ENCODE measurements at regions not wholly inside any gene's neighbourhood (a gene's known extent, or its start where the extent isn't known, plus 50 kb on each side); places are given as distances from the start of the nearest gene placed in this dataset.
"Not testable (repeated sequence)": the region's sequence is repeated elsewhere in the genome, so short reads cannot be mapped to it uniquely, and the experiment has no call there.

DNA sequence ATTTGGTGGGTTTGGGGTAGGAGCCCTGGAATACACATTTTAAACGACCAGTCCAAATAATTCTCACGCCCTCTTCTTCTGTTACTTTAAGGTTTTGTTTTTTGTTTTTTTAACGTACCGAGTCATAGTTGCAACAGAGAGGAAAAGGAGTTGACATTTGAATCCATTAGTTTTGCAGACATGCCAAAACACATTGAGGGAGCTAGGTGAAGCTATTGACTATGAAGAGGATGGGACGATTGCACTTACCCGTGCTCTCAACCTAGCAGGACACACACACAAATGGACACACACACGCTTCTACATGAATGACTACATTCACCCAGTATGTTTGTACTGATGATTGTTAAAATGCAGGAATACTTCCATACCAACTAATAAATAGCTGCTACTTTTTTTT is 54.3 kb upstream of the CIT start:
- no peaks in the 10 kb centered on the region for H3K4me1 Mint-ChIP-seq
- no peaks in the 10 kb centered on the region for H3K9me3 Mint-ChIP-seq
- DNase-seq = no peak

DNA sequence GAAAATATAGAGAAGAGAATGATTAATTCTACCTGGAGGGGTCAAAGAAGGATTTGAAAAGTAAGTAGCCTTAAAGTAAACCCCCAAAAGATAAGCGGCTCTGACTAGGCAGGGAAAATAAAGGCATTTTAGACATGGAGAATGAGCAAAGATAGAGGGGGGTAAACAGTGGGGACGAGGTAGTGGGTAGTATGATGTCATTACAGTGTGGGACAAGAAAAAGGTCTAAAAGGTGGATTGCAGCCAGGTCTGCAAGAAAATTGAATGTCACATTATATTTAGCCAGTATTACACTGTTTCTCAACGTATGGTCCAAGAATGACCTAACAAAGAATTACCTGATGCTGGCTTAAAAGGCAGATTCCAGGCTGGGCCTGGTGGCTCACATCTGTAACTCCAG is 55.8 kb upstream of the CIT start:
- H3K9me3 Mint-ChIP-seq = no peaks in the 10 kb centered on the region
- no peak for DNase-seq
- no peaks in the 10 kb centered on the region for H3K4me1 Mint-ChIP-seq
- no peak overlapping the region for H3K4me3 Mint-ChIP-seq
- no peak overlapping the region for H3K27ac Mint-ChIP-seq
- H3K36me3 Mint-ChIP-seq = no peaks in the 10 kb centered on the region
- no peaks in the 10 kb centered on the region for H3K27me3 Mint-ChIP-seq

More for the DNA sequence above, 54.3 kb upstream of the CIT start:
- no peaks in the 10 kb centered on the region for H3K36me3 Mint-ChIP-seq
- H3K27me3 Mint-ChIP-seq = no peaks in the 10 kb centered on the region
- no peak overlapping the region for H3K4me3 Mint-ChIP-seq
- no peak overlapping the region for H3K27ac Mint-ChIP-seq

DNA sequence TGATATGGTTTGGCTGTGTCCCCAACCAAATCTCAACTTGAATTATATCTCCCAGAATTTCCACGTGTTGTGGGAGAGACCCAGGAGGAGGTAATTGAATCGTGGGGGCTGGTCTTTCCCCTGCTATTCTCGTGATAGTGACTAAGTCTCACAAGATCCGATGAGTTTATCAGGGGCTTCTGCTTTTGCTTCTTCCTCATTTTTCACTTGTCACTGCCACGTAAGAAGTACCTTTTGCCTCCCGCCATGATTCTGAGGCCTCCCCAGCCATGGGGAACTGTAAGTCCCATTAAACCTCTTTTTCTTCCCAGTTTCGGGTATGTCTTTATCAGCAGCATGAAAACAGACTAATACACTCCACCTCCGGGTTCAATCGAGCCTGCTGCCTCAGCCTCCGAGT is 54.3 kb upstream of the BICDL1 start:
- not testable (repeated sequence) for DNase-seq, H3K4me3 Mint-ChIP-seq, H3K4me1 Mint-ChIP-seq, H3K9me3 Mint-ChIP-seq, H3K27ac Mint-ChIP-seq, H3K27me3 Mint-ChIP-seq, H3K36me3 Mint-ChIP-seq

DNA sequence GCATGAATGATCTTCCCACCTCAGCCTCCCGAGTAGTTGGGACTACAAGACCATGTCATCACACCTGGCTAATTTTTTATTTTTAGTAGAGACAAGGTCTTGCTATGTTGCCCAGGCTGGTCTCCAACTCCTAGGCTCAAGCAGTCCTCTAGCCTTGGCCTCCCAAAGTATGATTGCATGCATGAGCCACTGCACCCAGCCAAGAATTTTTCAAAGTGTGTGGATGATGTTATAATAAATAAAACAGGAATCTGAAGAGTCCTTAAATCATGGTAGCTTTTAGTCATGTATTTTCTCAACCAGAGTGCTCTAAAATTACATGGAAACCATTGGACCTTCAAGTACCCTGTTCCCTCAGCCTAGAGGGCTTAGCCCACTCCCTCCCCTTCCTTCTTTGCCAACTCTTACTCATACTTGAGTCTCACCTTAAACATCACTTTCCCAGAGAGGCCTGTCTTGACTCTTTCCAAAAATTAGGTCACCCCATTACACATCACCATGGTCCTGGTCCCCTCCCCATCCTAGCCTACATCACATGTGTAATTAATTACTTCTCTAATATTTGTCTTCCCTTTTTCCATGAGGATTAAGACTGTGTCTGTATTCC is 52.2 kb upstream of the BICDL1 start:
- no peaks in the 10 kb centered on the region for H3K4me1 Mint-ChIP-seq
- H3K36me3 Mint-ChIP-seq = no peaks in the 10 kb centered on the region
- DNase-seq = no peak
- H3K4me3 Mint-ChIP-seq = no peak overlapping the region
- H3K9me3 Mint-ChIP-seq = no peaks in the 10 kb centered on the region
- no peak overlapping the region for H3K27ac Mint-ChIP-seq
- no peaks in the 10 kb centered on the region for H3K27me3 Mint-ChIP-seq

DNA sequence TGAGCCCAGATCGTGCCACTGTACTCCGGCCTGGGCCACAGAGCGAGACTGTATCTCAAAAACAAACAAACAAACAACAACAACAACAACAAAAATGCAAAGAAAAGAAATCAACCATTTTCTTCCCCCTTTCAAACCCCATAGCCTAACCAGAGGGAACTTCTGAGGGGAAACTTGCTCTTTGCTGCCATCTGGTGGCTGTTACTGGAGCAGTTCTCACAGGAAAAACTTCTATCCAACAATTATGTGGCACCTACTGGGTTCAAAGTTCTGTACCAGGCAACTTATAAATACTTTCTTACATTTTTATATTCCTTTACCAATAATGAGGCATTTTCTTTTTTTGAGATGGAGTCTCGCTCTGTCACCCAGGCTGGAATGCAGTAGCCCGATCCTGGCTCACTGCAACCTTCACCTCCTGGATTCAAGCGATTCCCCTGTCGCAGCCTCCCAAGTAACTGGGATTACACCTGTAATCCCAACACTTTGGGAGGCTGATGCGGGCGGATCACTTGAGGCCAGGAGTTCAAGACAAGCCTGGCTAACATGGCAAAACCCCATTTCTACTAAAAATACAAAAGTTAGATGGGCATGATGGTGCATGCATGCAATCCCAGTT is 50.9 kb upstream of the BICDL1 start:
- Mint-ChIP-seq H3K4me1 (no peaks in the 10 kb centered on the region), H3K4me3 (no peak overlapping the region), H3K27ac (no peak overlapping the region), H3K36me3 (no peaks in the 10 kb centered on the region), H3K27me3 (no peaks in the 10 kb centered on the region), H3K9me3 (no peaks in the 10 kb centered on the region)
- DNase-seq = peak; percentile 43

All from activated naive CD8-positive, alpha-beta T cell treated with anti-CD3 and anti-CD28 coated beads for 36 hours (primary cell).